Upper lobe of left lung (tissue), 6 donors: ENCODE measurements at regions not wholly inside any gene's neighbourhood (a gene's known extent, or its start where the extent isn't known, plus 50 kb on each side); places are given as distances from the start of the nearest gene placed in this dataset.
A peak's percentile ranks its signal among the peaks of the same experiment; 100 is the strongest.

Experiments
- ATAC-seq, 2 donors: fragments of 200-7000 bp; cut with Tn5 transposase; one replicate each; pipeline ENCODE4 v1.9.1; 2022; ENCODE audit warnings: mild to moderate bottlenecking in 2 of 2, moderate library complexity in 2 of 2; ENCODE audit not compliant: low FRiP score in 2 of 2
- DNase-seq, 2 donors: peaks; one replicate each; pipeline ENCODE4 v3.0.0-alpha.2; 2019 to 2020
- H3K27ac ChIP-seq, 4 donors: fragments of 200-600 bp; sonication (generic); one replicate each; pipeline ENCODE4 v1.5.1; 2016 to 2019
- H3K27me3 ChIP-seq, 4 donors: fragments of 200-600 bp; sonication (generic); one replicate each; pipeline ENCODE4 v1.5.1; 2017 to 2019
- H3K36me3 ChIP-seq, 4 donors: fragments of 200-600 bp; sonication (generic); one replicate each; pipeline ENCODE4 v1.5.1; 2016 to 2019
- H3K4me1 ChIP-seq, 4 donors: fragments of 200-600 bp; sonication (generic); one replicate each; pipeline ENCODE4 v1.5.1; 2018 to 2019
- H3K4me3 ChIP-seq, 4 donors: fragments of 200-600 bp; sonication (generic); one replicate each; pipeline ENCODE4 v1.5.1; 2017 to 2019; ENCODE audit warnings: mild to moderate bottlenecking in 2 of 4, moderate library complexity in 1 of 4
- H3K9me3 ChIP-seq, 4 donors: fragments of 200-600 bp; sonication (generic); one replicate each; pipeline ENCODE4 v1.5.1; 2018 to 2019
- EP300 ChIP-seq, 4 donors: sonication (generic); formaldehyde crosslinking; IDR thresholded peaks; one replicate each; pipeline ENCODE4 v1.5.1; 2017; ENCODE audit warnings: antibody characterized with exemption in 4 of 4, control low read depth in 2 of 4
- POLR2A ChIP-seq, 4 donors: fragments of 450-650 bp; IDR thresholded peaks; one replicate each; pipeline ENCODE4 v1.5.1; 2016 to 2017; ENCODE audit warnings: antibody characterized with exemption in 4 of 4, mild to moderate bottlenecking in 2 of 4
- POLR2AphosphoS5 ChIP-seq, 2 donors: sonication (generic); formaldehyde crosslinking; IDR thresholded peaks; one replicate each; pipeline ENCODE4 v1.5.1; 2017; ENCODE audit warnings: antibody characterized with exemption in 2 of 2
- WGBS, 2 donors: methylation state at CpG; one replicate each; pipeline ENCODE4 v1.1.5; 2017 to 2018; 5-methylcytosine and 5-hydroxymethylcytosine counted together
- TF ChIP-seq, protein P1 (sequence below), 6 experiments: fragments of 450-650 bp in 4 of 6; fragments of 200-600 bp in 2 of 6; sonication (generic) in 2 of 6; IDR thresholded peaks; one replicate each; pipeline ENCODE4 v1.5.1; 2016 to 2019; ENCODE audit warnings: antibody characterized with exemption in 6 of 6
- donor health status: DM: no; HTN: no; CAD: no; lungs with moderate emphysema.
- donor health status: DM: no; HTN: yes; CAD: no; lungs with severe emphysema.

DNA sequence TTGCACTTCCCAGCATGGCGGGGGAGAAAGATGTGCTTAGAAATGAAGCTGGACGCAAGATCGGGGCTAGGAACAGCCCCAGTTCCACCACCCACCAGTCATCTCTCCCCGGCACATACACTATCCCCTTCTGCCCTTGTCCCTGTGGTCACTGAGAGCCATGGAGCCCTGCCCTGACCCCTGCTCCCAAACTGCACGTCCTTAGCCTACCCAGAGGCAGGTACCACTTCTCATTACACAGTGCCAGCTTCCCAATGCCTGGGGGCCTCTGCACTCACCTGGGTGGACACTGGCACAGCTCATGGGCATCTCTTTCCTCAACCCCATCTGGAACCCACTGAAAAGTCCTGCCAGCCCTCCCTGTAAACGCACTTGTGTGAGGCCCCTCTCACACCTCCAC is 139.3 kb upstream of the PRR20G start:
- Histone ChIP-seq H3K36me3 (no peaks in the 10 kb centered on the region), H3K27me3 (no peaks in the 10 kb centered on the region), H3K9me3 (no peaks in the 10 kb centered on the region), H3K4me3 (no peak overlapping the region), H3K27ac (no peak overlapping the region), H3K4me1 (no peaks in the 10 kb centered on the region)
- ATAC-seq (no peak), DNase-seq (no peak)
- TF ChIP-seq POLR2AphosphoS5 (IDR thresholded peaks at IDR 0.05) = no peak
- no peak for TF ChIP-seq EP300 (IDR thresholded peaks at IDR 0.05)
- TF ChIP-seq POLR2A (IDR thresholded peaks at IDR 0.05) = no peak
- TF ChIP-seq, protein P1, sequence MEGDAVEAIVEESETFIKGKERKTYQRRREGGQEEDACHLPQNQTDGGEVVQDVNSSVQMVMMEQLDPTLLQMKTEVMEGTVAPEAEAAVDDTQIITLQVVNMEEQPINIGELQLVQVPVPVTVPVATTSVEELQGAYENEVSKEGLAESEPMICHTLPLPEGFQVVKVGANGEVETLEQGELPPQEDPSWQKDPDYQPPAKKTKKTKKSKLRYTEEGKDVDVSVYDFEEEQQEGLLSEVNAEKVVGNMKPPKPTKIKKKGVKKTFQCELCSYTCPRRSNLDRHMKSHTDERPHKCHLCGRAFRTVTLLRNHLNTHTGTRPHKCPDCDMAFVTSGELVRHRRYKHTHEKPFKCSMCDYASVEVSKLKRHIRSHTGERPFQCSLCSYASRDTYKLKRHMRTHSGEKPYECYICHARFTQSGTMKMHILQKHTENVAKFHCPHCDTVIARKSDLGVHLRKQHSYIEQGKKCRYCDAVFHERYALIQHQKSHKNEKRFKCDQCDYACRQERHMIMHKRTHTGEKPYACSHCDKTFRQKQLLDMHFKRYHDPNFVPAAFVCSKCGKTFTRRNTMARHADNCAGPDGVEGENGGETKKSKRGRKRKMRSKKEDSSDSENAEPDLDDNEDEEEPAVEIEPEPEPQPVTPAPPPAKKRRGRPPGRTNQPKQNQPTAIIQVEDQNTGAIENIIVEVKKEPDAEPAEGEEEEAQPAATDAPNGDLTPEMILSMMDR (IDR thresholded peaks at IDR 0.05) = no peak
- 72 to 76% methylated on average over 5 to 6 of the region's 6 CpGs for WGBS, 2 donors

DNA sequence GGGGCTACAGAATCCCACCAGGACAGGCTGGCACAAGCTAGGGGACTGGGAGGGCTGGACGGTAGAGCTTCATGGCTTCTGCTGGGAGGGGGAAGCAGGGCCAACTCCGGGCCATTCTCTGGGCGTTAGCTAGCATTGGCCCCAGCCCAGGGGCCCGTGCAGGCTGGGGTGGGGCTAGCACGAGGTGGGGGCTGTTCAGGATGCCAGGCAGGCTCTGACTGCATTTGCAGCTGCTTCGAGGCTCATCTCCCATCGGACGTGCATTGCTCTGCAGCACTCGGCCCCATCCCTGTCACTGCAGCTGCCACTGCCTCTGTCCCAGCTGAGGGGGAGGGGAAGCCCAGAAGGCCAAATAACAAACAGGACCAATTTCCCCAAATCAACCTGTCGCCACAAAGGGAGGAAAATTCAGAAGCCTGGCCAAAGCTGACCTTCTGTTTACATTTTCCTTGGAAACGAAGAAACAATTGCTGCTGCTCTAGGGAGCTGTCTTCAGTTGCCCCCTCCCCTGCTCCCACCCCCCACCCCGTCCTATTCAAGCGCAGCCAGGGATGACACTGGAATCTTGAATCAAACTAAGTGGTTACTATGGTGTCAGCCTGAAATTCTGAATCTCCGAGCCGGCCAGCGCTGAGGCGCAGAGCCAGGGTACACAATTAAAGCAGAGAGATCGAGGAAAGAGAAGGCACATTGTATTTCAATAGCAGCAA is 138.8 kb upstream of the PRR20G start:
- Histone ChIP-seq H3K4me1 (no peaks in the 10 kb centered on the region), H3K27me3 (no peaks in the 10 kb centered on the region), H3K27ac (no peak overlapping the region), H3K9me3 (no peaks in the 10 kb centered on the region), H3K4me3 (no peak overlapping the region), H3K36me3 (no peaks in the 10 kb centered on the region)
- 37 to 42% methylated on average over 10 to 17 of the region's 18 CpGs for WGBS, 2 donors
- TF ChIP-seq POLR2A (IDR thresholded peaks at IDR 0.05) = no peak
- no peak for TF ChIP-seq POLR2AphosphoS5 (IDR thresholded peaks at IDR 0.05)
- TF ChIP-seq EP300 (IDR thresholded peaks at IDR 0.05) = no peak
- TF ChIP-seq, protein P1 (IDR thresholded peaks at IDR 0.05) = no peak
- ATAC-seq = no peak
- peak; percentile 12 to 64 for DNase-seq

DNA sequence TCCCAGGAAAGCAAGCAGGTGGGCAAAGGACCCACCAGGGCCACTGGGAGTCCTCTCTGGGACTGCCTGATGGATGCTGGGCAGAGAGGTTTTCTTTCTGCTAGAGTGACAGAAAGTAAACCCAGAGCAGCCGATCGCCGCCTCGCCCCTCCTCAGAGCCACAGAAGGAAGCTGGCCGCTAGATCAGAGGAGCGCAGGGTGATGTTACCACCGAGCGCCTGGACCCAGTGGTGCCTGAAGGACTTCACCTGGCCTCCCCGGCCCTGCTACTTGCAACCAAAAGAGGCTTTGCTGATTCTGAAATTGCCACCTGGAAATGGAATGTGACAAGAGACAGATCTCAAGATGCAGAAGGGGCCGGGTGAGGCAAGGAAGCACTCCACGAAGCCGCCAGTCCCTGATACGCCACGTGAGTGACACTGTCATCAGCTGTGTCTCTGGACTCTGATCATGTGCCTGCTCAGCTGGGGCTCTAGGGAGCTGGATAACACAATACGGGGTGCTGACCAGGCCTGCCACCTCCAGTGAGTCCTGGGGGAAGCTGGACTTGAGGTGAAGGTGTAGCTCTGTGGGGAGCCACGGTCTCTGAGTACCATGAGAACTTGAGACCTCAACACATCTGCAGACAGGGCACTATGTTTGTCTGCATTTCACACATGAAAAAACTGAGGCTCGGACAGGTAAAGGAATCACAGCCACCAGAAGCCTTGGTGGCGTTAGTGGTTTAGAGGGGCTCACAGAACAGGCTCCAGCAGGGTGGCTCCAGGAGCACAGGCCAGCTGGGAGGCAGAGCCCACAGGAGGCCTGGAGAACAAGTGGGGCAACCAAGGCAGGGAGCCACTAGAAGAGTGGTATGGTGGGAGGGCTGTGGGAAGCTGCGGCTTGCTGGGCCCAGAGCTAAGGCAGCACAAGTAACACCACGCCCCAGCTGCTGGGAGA is 137.9 kb upstream of the PRR20G start:
- Histone ChIP-seq H3K4me3 (no peak overlapping the region), H3K27ac (no peak overlapping the region), H3K9me3 (no peaks in the 10 kb centered on the region), H3K36me3 (no peaks in the 10 kb centered on the region), H3K27me3 (no peaks in the 10 kb centered on the region), H3K4me1 (no peaks in the 10 kb centered on the region)
- TF ChIP-seq EP300 (IDR thresholded peaks at IDR 0.05) = no peak
- no peak for TF ChIP-seq POLR2AphosphoS5 (IDR thresholded peaks at IDR 0.05)
- TF ChIP-seq, protein P1 (IDR thresholded peaks at IDR 0.05) = no peak
- no peak for TF ChIP-seq POLR2A (IDR thresholded peaks at IDR 0.05)
- 72 to 84% methylated on average over 11 to 20 of the region's 20 CpGs for WGBS, 2 donors
- DNase-seq (peak in 1 of 2 donors; percentile 16), ATAC-seq (no peak)

DNA sequence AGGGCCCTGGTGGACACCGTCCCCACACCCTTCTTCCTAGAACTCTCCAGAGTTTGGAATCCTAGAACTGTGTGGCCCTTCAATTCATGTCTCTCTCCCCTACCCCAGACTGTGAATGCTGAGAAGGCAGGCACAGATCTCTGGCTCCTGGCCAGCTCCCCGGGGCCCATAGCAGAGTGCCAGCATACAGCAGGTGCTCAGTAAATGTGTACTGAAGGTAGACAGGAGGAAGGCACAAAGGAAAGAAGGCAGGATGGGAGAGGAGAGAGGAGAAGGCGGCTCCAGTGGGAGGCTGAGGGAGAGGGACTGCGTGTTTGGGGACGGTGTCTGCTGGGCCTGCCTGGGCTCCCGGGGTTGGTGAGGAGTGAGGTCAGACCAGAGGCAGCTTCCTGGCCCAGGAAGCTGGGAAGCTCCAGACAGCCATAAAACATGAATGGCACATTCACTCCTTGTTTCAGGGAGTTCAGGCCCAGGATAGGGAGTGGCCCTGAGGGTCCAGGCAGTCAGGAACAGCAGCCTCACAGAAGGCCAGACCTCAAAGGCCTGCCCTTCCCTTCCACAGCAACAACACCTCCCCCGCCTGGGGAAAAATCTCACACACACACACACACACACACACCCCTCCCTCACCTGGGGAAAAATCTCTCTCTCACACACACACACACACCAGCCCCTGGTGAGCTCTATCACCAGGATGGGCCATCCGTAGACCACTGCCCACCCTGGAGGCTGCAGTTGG is 137.1 kb upstream of the PRR20G start:
- 67 to 71% methylated on average over 8 of the region's 8 CpGs for WGBS, 2 donors
- no peak overlapping the region for H3K4me3 ChIP-seq
- H3K9me3 ChIP-seq = no peaks in the 10 kb centered on the region
- no peak overlapping the region for H3K27ac ChIP-seq
- no peaks in the 10 kb centered on the region for H3K4me1 ChIP-seq
- peak in 1 of 2 donors; percentile 13 for DNase-seq
- TF ChIP-seq POLR2A (IDR thresholded peaks at IDR 0.05) = no peak
- TF ChIP-seq, protein P1 (IDR thresholded peaks at IDR 0.05) = no peak
- no peak for TF ChIP-seq EP300 (IDR thresholded peaks at IDR 0.05)
- TF ChIP-seq POLR2AphosphoS5 (IDR thresholded peaks at IDR 0.05) = no peak
- H3K36me3 ChIP-seq = no peaks in the 10 kb centered on the region
- H3K27me3 ChIP-seq = no peaks in the 10 kb centered on the region
- ATAC-seq = peak in 1 of 2 donors; percentile 50
